Heart right ventricle (tissue), 16 donors: ENCODE measurements at regions not wholly inside any gene's neighbourhood (a gene's known extent, or its start where the extent isn't known, plus 50 kb on each side); places are given as distances from the start of the nearest gene placed in this dataset.

Source experiments
- ATAC-seq, 8 donors: fragments of 200-7000 bp; cut with Tn5 transposase; one replicate each; pipeline ENCODE4 v1.9.1; 2020; ENCODE audit warnings: mild to moderate bottlenecking in 8 of 8, moderate library complexity in 8 of 8, moderate number of reproducible peaks in 1 of 8
- DNase-seq, 2 donors: peaks; one replicate each; pipeline ENCODE4 v3.0.0-alpha.2; 2020
- H3K27ac ChIP-seq, 10 donors: fragments of 200-600 bp; sonication (generic) in 2 of 10; one replicate each; pipeline versions ENCODE4 v1.5.0 to v1.8.0; 2020 to 2022; ENCODE audit warnings: mild to moderate bottlenecking in 3 of 10
- H3K27me3 ChIP-seq, 7 donors: fragments of 200-600 bp; one replicate each; pipeline ENCODE4 v1.8.0; 2021 to 2022; ENCODE audit warnings: mild to moderate bottlenecking in 2 of 7
- H3K36me3 ChIP-seq, 9 donors: fragments of 200-600 bp; sonication (generic) in 1 of 9; one replicate each; pipeline versions ENCODE4 v1.5.0 to v1.8.0; 2020 to 2022; ENCODE audit warnings: mild to moderate bottlenecking in 2 of 9
- H3K4me1 ChIP-seq, 9 donors: fragments of 200-600 bp; sonication (generic) in 1 of 9; one replicate each; pipeline versions ENCODE4 v1.5.0 to v1.8.0; 2020 to 2022; ENCODE audit warnings: mild to moderate bottlenecking in 4 of 9
- H3K4me3 ChIP-seq, 10 donors: fragments of 200-600 bp; sonication (generic) in 2 of 10; one replicate each; pipeline versions ENCODE4 v1.5.0 to v1.8.0; 2020 to 2022; ENCODE audit warnings: mild to moderate bottlenecking in 7 of 10, moderate library complexity in 2 of 10
- H3K9me3 ChIP-seq, 11 donors: fragments of 200-600 bp in 10 of 11; sonication (generic) in 2 of 11; one replicate each; pipeline versions ENCODE4 v1.5.0 to v1.8.0; 2013 to 2022; ENCODE audit warnings: mild to moderate bottlenecking in 2 of 11, control low read depth in 1 of 11, moderate library complexity in 1 of 11
- CTCF ChIP-seq, 9 donors: fragments of 200-600 bp; sonication (generic) in 2 of 9; IDR thresholded peaks; one replicate each; pipeline versions ENCODE4 v1.5.0 to v1.8.0; 2021 to 2022; ENCODE audit warnings: antibody characterized with exemption in 9 of 9, mild to moderate bottlenecking in 5 of 9, moderate library complexity in 1 of 9
- WGBS, 2 donors: extraction: QIAGEN DNeasy Blood & Tissue Kit; methylation state at CpG; one replicate each; pipeline ENCODE4 v1.1.7; 2013; ENCODE audit warnings: inconsistent platforms in 1 of 2; 5-methylcytosine and 5-hydroxymethylcytosine counted together
- intact Hi-C, 10 donors: fragments of 100-400 bp; cut with DNase I; formaldehyde crosslinking; loops; one replicate each; pipeline versions ENCODE4 v1.11.1 to v1.14.2; 2022
- donor health status: Arrhythmogenic right ventricular cardiomyopathy.
- donor health status: ischemic (EF 13 %, LVEDD 7.1; RV severe dilation, severe dysfunction).
- donor health status: healthy with polysubstance abuse.
- donor health status: DM: no; HTN: yes; CAD: no.
- donor health status: DM: no; HTN: no; CAD: no.
- donor health status: ischemic (EF 25% LVEDD 6.9; RV normal size, moderate dysfunction).
- donor health status: ischemic (EF 25% LVEDD 5.7; RV mildly dilated, moderate dysfunction).
- donor health status: healthy.
- donor health status: DM: yes; HTN: yes; CAD: no.
- donor health status: Ischemic cardiomyopathy.
- donor health status: ischemic (EF 35%, LVEDD 5.7; RV mildly dilated, moderate dysfunction).
- donor health status: nonischemic (EF 11% LVEDD 7.7; RV severe dilation, severe dysfunction).
- donor health status: DM: yes; HTN: yes; CAD: no.
- donor health status: PGD.
- donor health status: ischemic (EF 29% LVEDD 5.4; RV normal size, mild dysfunction).
- donor health status: nonischemic (EF 23%, LVEDD 6.1; RV moderate dilation, normal function).

- Histone ChIP-seq H3K4me3 (no peak overlapping the region), H3K27me3 (peaks cover 0 to 50% (median 17%) of the 10 kb centered on the region in 7 donors), H3K27ac (no peak overlapping the region), H3K36me3 (no peaks in the 10 kb centered on the region), H3K4me1 (peaks cover 0 to 13% (median 9%) of the 10 kb centered on the region in 9 donors), H3K9me3 (no peaks in the 10 kb centered on the region)
- 70 to 73% methylated on average over 7 of the region's 7 CpGs for WGBS, 2 donors
- intact Hi-C loops = no loop called here
- DNase-seq (no peak), ATAC-seq (no peak)
- no peak for TF ChIP-seq CTCF (IDR thresholded peaks at IDR 0.05)
Measured at GRCh38 chr4:1497189-1497801, 91.1 kb upstream of the NKX1-1 start.

- intact Hi-C loops = no loop called here
- DNase-seq (no peak), ATAC-seq (no peak)
- no peaks in the 10 kb centered on the region for H3K9me3 ChIP-seq
- H3K27ac ChIP-seq = no peak overlapping the region
- H3K36me3 ChIP-seq = no peaks in the 10 kb centered on the region
- no peak for TF ChIP-seq CTCF (IDR thresholded peaks at IDR 0.05)
- peaks cover 0 to 2% (median 0%) of the 10 kb centered on the region in 9 donors for H3K4me1 ChIP-seq
- H3K4me3 ChIP-seq = no peak overlapping the region
- H3K27me3 ChIP-seq = peaks cover 6 to 60% (median 28%) of the 10 kb centered on the region in 7 donors
- WGBS, 2 donors = 80 to 81% methylated on average over 9 of the region's 9 CpGs
Measured at GRCh38 chr4:1496116-1496642, 89.9 kb upstream of the NKX1-1 start.

- Histone ChIP-seq H3K9me3 (no peaks in the 10 kb centered on the region), H3K27me3 (peaks cover 6 to 61% (median 34%) of the 10 kb centered on the region in 7 donors), H3K4me1 (no peaks in the 10 kb centered on the region), H3K36me3 (no peaks in the 10 kb centered on the region), H3K4me3 (no peak overlapping the region), H3K27ac (no peak overlapping the region)
- 79 to 82% methylated on average over 32 to 34 of the region's 34 CpGs for WGBS, 2 donors
- intact Hi-C loops = no loop called here
- no peak for TF ChIP-seq CTCF (IDR thresholded peaks at IDR 0.05)
- ATAC-seq = no peak
- DNase-seq = no peak
Measured at GRCh38 chr4:1495416-1496115, 89.3 kb upstream of the NKX1-1 start.

- Histone ChIP-seq H3K27me3 (peaks cover 6 to 62% (median 41%) of the 10 kb centered on the region in 7 donors), H3K27ac (no peak overlapping the region), H3K4me3 (no peak overlapping the region), H3K36me3 (no peaks in the 10 kb centered on the region), H3K4me1 (no peaks in the 10 kb centered on the region), H3K9me3 (no peaks in the 10 kb centered on the region)
- DNase-seq (no peak), ATAC-seq (no peak)
- WGBS, 2 donors = 78 to 82% methylated on average over 37 of the region's 37 CpGs
- no peak for TF ChIP-seq CTCF (IDR thresholded peaks at IDR 0.05)
- intact Hi-C loops = no loop called here
Measured at GRCh38 chr4:1494416-1495315, 88.4 kb upstream of the NKX1-1 start.
